Mesendoderm (in vitro differentiated cells): ENCODE measurements at regions not wholly inside any gene's neighbourhood (a gene's known extent, or its start where the extent isn't known, plus 50 kb on each side); places are given as distances from the start of the nearest gene placed in this dataset.

Experiments
- DNase-seq: peaks from one replicate; pipeline ENCODE4 v3.0.0; 2013
- H2AK5ac ChIP-seq: 2 replicates; pipeline ENCODE4 v1.6.1; 2013; ENCODE audit warnings: low read length, inconsistent platforms
- H2BK120ac ChIP-seq: 2 replicates; pipeline ENCODE4 v1.6.1; 2013; ENCODE audit warnings: low read depth, mild to moderate bottlenecking, low read length, moderate library complexity, mixed read lengths
- H2BK15ac ChIP-seq: replicated peaks from 2 replicates; pipeline ENCODE4 v1.6.1; 2013; ENCODE audit warnings: low read depth, mild to moderate bottlenecking, moderate library complexity
- H2BK5ac ChIP-seq: 2 replicates; pipeline ENCODE4 v1.6.1; 2013; ENCODE audit warnings: low read length, inconsistent platforms
- H3K18ac ChIP-seq: 2 replicates; pipeline ENCODE4 v1.6.1; 2013; ENCODE audit warnings: mild to moderate bottlenecking, low read length, mixed read lengths
- H3K23ac ChIP-seq: one replicate; pipeline ENCODE4 v1.6.1; 2013; ENCODE audit warnings: low read length
- H3K27ac ChIP-seq: 2 replicates; pipeline ENCODE4 v1.5.1; 2013; ENCODE audit warnings: low read depth, mild to moderate bottlenecking, inconsistent platforms, low read length, moderate library complexity
- H3K27me3 ChIP-seq: 2 replicates; pipeline ENCODE4 v1.6.1; 2013; ENCODE audit warnings: low read length, control low read depth, mild to moderate bottlenecking, inconsistent platforms; ENCODE audit not compliant: insufficient read depth, poor library complexity
- H3K36me3 ChIP-seq: 2 replicates; pipeline ENCODE4 v1.6.1; 2013; ENCODE audit warnings: low read length, inconsistent platforms; ENCODE audit not compliant: control insufficient read depth, insufficient read depth
- H3K4ac ChIP-seq: one replicate; pipeline ENCODE4 v1.6.1; 2013; ENCODE audit warnings: low read depth, mild to moderate bottlenecking, low read length, moderate library complexity
- H3K4me1 ChIP-seq: 2 replicates; pipeline ENCODE4 v1.6.1; 2013; ENCODE audit warnings: low read depth, low read length, inconsistent platforms; ENCODE audit not compliant: control insufficient read depth
- H3K4me2 ChIP-seq: 2 replicates; pipeline ENCODE4 v1.6.1; 2013; ENCODE audit warnings: low read length
- H3K4me3 ChIP-seq: 2 replicates; pipeline ENCODE4 v1.5.1; 2013; ENCODE audit warnings: mild to moderate bottlenecking, low read length
- H3K56ac ChIP-seq: one replicate; pipeline ENCODE4 v1.6.1; 2013; ENCODE audit warnings: low read length
- H3K79me1 ChIP-seq: 2 replicates; pipeline ENCODE4 v1.6.1; 2013; ENCODE audit warnings: low read length, inconsistent platforms
- H3K79me2 ChIP-seq: 2 replicates; pipeline ENCODE4 v1.6.1; 2013; ENCODE audit warnings: mild to moderate bottlenecking, low read length; ENCODE audit not compliant: control insufficient read depth, insufficient read depth
- H3K9ac ChIP-seq: 2 replicates; pipeline ENCODE4 v1.6.1; 2013; ENCODE audit warnings: low read length, inconsistent platforms
- H4K5ac ChIP-seq: one replicate; pipeline ENCODE4 v1.6.1; 2013; ENCODE audit warnings: low read length
- H4K8ac ChIP-seq: one replicate; pipeline ENCODE4 v1.6.1; 2013; ENCODE audit warnings: low read depth, mild to moderate bottlenecking, control low read depth, low read length, moderate library complexity
- WGBS: extraction: QIAGEN DNeasy Blood & Tissue Kit; methylation state at CpG from one replicate; pipeline ENCODE4 v1.1.7; 2013; ENCODE audit warnings: low lambda C conversion rate, missing lambda C conversion rate; ENCODE audit not compliant: insufficient coverage; ENCODE audit errors: extremely low coverage; 5-methylcytosine and 5-hydroxymethylcytosine counted together

DNA sequence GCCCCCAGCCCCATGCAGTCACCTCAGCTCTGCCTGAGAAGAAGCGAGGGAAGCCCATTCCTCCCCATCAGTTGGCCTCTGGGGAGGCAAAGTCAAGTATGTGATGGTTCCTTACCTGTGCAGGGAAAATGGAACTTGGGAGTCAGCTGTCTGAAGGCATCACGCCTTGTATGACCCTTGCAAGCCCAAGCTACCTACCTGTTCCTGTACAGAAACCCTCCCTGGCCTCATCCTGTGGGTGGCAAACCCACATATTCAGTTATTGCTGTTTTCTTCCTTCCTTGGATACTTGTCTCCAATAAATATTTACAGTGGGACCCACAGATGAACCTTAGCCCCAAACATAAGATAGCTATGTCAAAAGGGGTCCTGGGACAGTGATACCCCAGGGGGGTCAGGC is 92.2 kb upstream of the MLN start:
- H3K27ac ChIP-seq, result no peak overlapping the region
- H2BK120ac ChIP-seq, result no peak overlapping the region
- H3K4ac ChIP-seq, result no peak overlapping the region
- no peak overlapping the region for H3K18ac ChIP-seq
- H3K4me3 ChIP-seq, result no peak overlapping the region
- H4K8ac ChIP-seq, result no peak overlapping the region
- no peaks in the 10 kb centered on the region for H3K79me1 ChIP-seq
- no peak for DNase-seq
- H2BK15ac ChIP-seq, result no peak overlapping the region
- no peak overlapping the region for H2BK5ac ChIP-seq
- no CpG with 5 or more reads among the region's 2 CpGs for WGBS
- peaks cover 4% of the 10 kb centered on the region for H3K4me1 ChIP-seq
- no peak overlapping the region for H4K5ac ChIP-seq
- H3K27me3 ChIP-seq, result no peaks in the 10 kb centered on the region
- no peaks in the 10 kb centered on the region for H3K79me2 ChIP-seq
- no peak overlapping the region for H3K4me2 ChIP-seq
- H3K23ac ChIP-seq, result no peak overlapping the region
- no peaks in the 10 kb centered on the region for H3K36me3 ChIP-seq
- no peak overlapping the region for H2AK5ac ChIP-seq
- H3K56ac ChIP-seq, result no peak overlapping the region
- H3K9ac ChIP-seq, result no peak overlapping the region

DNA sequence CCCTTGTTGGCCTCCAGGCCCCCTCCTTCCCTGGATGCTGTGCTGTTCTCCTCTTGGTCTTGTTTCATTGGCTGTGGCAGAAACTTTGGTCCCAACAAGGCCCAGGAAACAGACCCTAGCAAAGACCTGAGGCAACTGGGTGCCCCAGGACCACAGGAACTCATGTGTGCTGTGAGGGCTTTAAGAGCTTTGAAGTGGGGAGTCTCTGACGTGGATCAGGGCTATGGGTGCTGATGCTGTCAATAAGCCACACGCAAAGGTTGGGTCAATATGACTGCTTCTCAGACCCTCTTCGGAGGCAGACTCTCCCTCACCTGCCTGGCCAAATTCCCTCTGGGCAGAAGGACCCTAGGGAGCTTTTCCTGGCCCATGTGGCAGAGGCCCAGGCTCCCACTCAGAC is 91.5 kb upstream of the MLN start:
- Histone ChIP-seq H3K4me2 (no peak overlapping the region), H3K4me3 (no peak overlapping the region), H3K56ac (no peak overlapping the region), H3K27ac (no peak overlapping the region), H3K36me3 (no peaks in the 10 kb centered on the region), H2BK5ac (no peak overlapping the region), H4K5ac (no peak overlapping the region), H2AK5ac (no peak overlapping the region), H3K4me1 (peaks cover 3% of the 10 kb centered on the region), H3K27me3 (no peaks in the 10 kb centered on the region), H3K23ac (no peak overlapping the region), H2BK15ac (no peak overlapping the region), H3K79me1 (no peaks in the 10 kb centered on the region), H3K9ac (no peak overlapping the region), H4K8ac (no peak overlapping the region), H3K4ac (no peak overlapping the region), H2BK120ac (no peak overlapping the region), H3K79me2 (no peaks in the 10 kb centered on the region), H3K18ac (no peak overlapping the region)
- WGBS, result no CpG with 5 or more reads among the region's 3 CpGs
- no peak for DNase-seq

DNA sequence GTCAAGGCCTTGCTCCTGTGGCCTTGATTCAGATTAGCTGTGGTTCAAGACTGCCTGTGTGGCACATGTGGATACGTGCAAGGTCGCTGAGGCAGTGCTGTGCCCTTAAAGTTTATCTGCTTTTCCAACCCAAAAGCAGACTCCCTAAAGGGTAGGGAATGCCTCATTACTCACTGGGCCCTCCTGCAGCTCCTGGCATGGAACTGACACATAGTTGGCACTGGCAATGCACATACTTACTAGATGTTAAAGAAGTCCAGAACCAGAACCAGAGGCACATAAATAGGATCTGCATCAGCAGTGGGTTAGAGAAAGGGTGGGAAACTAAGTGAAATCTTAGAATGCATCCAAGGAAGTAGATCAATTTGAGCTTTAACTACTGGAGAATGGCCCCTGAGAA is 90.6 kb upstream of the MLN start:
- Histone ChIP-seq H2AK5ac (no peak overlapping the region), H3K4me1 (peaks cover 3% of the 10 kb centered on the region), H2BK15ac (no peak overlapping the region), H3K56ac (peak overlapping the region; percentile 3), H3K27me3 (no peaks in the 10 kb centered on the region), H3K4me2 (no peak overlapping the region), H3K23ac (no peak overlapping the region), H3K4ac (no peak overlapping the region), H3K18ac (no peak overlapping the region), H2BK120ac (no peak overlapping the region), H3K27ac (no peak overlapping the region), H3K79me2 (no peaks in the 10 kb centered on the region), H3K79me1 (no peaks in the 10 kb centered on the region), H4K8ac (no peak overlapping the region), H3K9ac (no peak overlapping the region), H2BK5ac (no peak overlapping the region), H3K4me3 (no peak overlapping the region), H4K5ac (no peak overlapping the region), H3K36me3 (no peaks in the 10 kb centered on the region)
- no peak for DNase-seq
- WGBS, result no CpG with 5 or more reads among the region's 2 CpGs

DNA sequence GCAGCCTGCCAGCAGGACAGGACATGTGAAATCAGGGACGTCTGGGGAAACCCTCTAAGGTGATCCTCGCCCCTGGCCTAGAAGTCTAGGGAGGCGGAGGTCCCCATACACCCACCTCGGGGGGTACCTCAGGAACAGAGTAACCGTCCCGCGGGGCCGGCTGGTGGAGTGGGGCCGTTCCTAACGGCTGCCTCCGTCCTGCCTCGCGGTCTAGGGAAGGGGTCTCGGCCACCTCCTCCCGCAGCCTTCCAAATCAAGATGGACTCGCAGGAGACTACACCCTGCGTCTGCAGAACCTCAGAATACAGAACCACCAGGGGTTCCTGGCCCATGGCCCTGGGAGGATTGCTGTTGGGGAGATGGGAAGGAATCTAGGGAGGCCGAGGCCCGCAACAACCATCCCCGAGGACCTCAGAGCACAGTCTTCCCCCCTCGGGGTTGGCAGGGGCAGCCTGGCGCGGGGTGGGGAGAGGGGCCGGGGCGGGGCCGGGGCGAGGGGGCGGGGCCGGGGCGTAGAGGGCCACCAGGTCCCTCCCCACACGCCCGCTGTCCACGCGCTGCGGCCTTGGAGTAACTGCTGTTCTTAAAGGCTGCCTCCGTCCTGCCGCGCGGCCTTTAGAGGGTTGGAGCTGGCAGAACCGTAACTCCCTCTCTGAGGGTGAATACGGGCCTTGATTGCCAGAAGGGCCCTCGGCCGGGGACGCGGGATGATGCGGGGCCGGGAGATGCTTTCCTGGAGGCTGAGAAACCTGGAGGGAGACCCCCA is 89.0 kb upstream of the MLN start:
- Histone ChIP-seq H2AK5ac (no peak overlapping the region), H3K4ac (no peak overlapping the region), H4K5ac (no peak overlapping the region), H3K4me3 (no peak overlapping the region), H3K27me3 (no peaks in the 10 kb centered on the region), H3K79me1 (no peaks in the 10 kb centered on the region), H3K18ac (no peak overlapping the region), H3K36me3 (no peaks in the 10 kb centered on the region), H3K4me1 (peaks cover 3% of the 10 kb centered on the region), H2BK15ac (no peak overlapping the region), H3K56ac (no peak overlapping the region), H2BK5ac (no peak overlapping the region), H2BK120ac (no peak overlapping the region), H3K27ac (no peak overlapping the region), H3K79me2 (no peaks in the 10 kb centered on the region), H3K23ac (no peak overlapping the region), H3K4me2 (no peak overlapping the region), H3K9ac (no peak overlapping the region), H4K8ac (no peak overlapping the region)
- no peak for DNase-seq
- WGBS, result no CpG with 5 or more reads among the region's 47 CpGs

DNA sequence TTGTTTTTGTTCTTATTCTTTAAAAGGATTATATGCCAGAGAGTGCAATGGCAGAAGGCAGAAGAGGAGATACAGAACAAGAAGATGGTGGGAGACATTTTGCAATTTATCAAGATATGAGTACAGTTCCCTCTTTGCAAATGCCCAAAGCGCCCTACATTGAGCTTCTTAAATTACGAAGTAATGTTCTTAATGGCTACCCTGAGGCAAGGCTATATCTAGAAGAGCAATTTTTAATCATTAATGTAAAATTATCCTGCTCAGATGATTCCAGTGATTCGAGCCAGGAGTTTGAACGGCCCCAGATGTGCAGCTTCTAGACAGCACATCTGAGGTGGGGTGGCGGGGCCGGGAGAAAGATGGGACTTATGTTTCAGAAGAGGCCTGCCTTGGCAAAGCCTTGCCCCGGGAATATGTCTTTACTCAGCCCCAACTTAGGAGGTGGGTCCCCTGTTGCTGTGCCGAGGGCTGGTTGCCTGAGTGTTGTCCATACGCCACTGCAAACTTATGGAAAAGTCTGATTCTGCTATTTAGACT is 84.9 kb upstream of the MLN start:
- no peaks in the 10 kb centered on the region for H3K79me1 ChIP-seq
- no peak overlapping the region for H4K5ac ChIP-seq
- no peak overlapping the region for H3K56ac ChIP-seq

DNA sequence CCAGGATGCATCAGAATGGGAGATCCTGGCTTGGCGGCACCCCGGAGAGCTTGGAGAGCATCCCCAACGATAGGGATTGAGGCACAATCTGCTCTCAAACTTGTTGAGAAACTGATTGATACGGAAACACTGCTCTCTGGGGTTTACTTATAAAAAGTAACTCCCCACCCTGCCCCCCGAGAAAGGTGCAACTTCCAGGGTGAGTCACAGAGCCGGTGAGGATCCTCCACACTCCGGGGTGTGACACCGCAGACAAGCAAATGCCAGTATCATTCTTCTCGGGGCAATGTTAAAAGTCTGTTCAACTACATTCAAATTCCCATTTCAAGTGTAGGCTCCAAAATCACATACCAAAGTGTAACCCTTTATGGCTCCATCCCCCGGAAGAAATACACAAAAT is 84.4 kb upstream of the MLN start:
- no peak overlapping the region for H3K18ac ChIP-seq
- no peak overlapping the region for H3K4me2 ChIP-seq
- no peak overlapping the region for H2BK15ac ChIP-seq
- no peak overlapping the region for H3K27ac ChIP-seq
- no peak overlapping the region for H3K4me3 ChIP-seq
- H3K4ac ChIP-seq, result no peak overlapping the region
- H3K36me3 ChIP-seq, result no peaks in the 10 kb centered on the region
- H3K23ac ChIP-seq, result no peak overlapping the region
- H3K79me1 ChIP-seq, result no peaks in the 10 kb centered on the region
- no peak overlapping the region for H3K9ac ChIP-seq
- no peak overlapping the region for H4K5ac ChIP-seq
- no peaks in the 10 kb centered on the region for H3K79me2 ChIP-seq
- DNase-seq, result no peak
- no peak overlapping the region for H2BK5ac ChIP-seq
- H3K56ac ChIP-seq, result no peak overlapping the region
- no peak overlapping the region for H2AK5ac ChIP-seq
- no peak overlapping the region for H4K8ac ChIP-seq
- H3K27me3 ChIP-seq, result no peaks in the 10 kb centered on the region
- no CpG with 5 or more reads among the region's 10 CpGs for WGBS
- no peaks in the 10 kb centered on the region for H3K4me1 ChIP-seq
- H2BK120ac ChIP-seq, result no peak overlapping the region

More for the DNA sequence above, 84.9 kb upstream of the MLN start:
- no peak overlapping the region for H3K4me2 ChIP-seq
- no peaks in the 10 kb centered on the region for H3K36me3 ChIP-seq
- no peak overlapping the region for H2AK5ac ChIP-seq
- whole genome bisulfite sequencing, result no CpG with 5 or more reads among the region's 9 CpGs
- no peak overlapping the region for H3K4ac ChIP-seq
- no peak overlapping the region for H3K27ac ChIP-seq
- no peaks in the 10 kb centered on the region for H3K4me1 ChIP-seq
- DNase-seq, result no peak
- no peak overlapping the region for H2BK5ac ChIP-seq
- H4K8ac ChIP-seq, result no peak overlapping the region
- no peak overlapping the region for H3K18ac ChIP-seq
- no peak overlapping the region for H2BK15ac ChIP-seq
- H3K27me3 ChIP-seq, result no peaks in the 10 kb centered on the region
- no peaks in the 10 kb centered on the region for H3K79me2 ChIP-seq
- H3K4me3 ChIP-seq, result no peak overlapping the region
- H3K23ac ChIP-seq, result no peak overlapping the region
- no peak overlapping the region for H3K9ac ChIP-seq
- no peak overlapping the region for H2BK120ac ChIP-seq
